WTC11 (cell line): ENCODE measurements at regions not wholly inside any gene's neighbourhood (a gene's known extent, or its start where the extent isn't known, plus 50 kb on each side); places are given as distances from the start of the nearest gene placed in this dataset.

Experiments
- ATAC-seq: fragments of 200-7000 bp; cut with Tn5 transposase; 2 replicates; pipeline ENCODE4 v1.10.0; 2021; ENCODE audit warnings: mild to moderate bottlenecking, moderate library complexity
- CTCF ChIA-PET: fragments of 300-600 bp; sonication (Branson Sonifier 250); formaldehyde crosslinking; loops from one replicate; lab custom pipeline; 2021; ENCODE audit warnings: antibody characterized with exemption; lab: Charles Lee
- POLR2A ChIA-PET: fragments of 350-600 bp; sonication (Branson Sonifier 250); formaldehyde crosslinking; loops from one replicate; lab custom pipeline; 2021; ENCODE audit warnings: antibody characterized with exemption; lab: Charles Lee
- DNase-seq: peaks from one replicate; pipeline ENCODE4 v3.0.0; 2021; ENCODE audit warnings: low spot score
- H3K27ac Mint-ChIP-seq: 2 replicates; pipeline ENCODE4 v1.8.0; 2021; ENCODE audit warnings: mixed read lengths
- H3K27me3 Mint-ChIP-seq: 2 replicates; pipeline ENCODE4 v1.8.0; 2021; ENCODE audit warnings: low read depth, mild to moderate bottlenecking, moderate library complexity, mixed read lengths
- H3K36me3 Mint-ChIP-seq: 2 replicates; pipeline ENCODE4 v1.8.0; 2021; ENCODE audit warnings: mixed read lengths
- H3K4me1 Mint-ChIP-seq: 2 replicates; pipeline ENCODE4 v1.8.0; 2022; ENCODE audit warnings: mixed read lengths
- H3K4me3 Mint-ChIP-seq: 2 replicates; pipeline ENCODE4 v1.8.0; 2021; ENCODE audit warnings: mild to moderate bottlenecking, moderate library complexity, mixed read lengths
- H3K9me3 Mint-ChIP-seq: 2 replicates; pipeline ENCODE4 v1.8.0; 2021; ENCODE audit warnings: mixed read lengths
- AFF4 ChIP-seq: sonication (generic); formaldehyde crosslinking; IDR thresholded peaks from 2 replicates; pipeline ENCODE4 v1.8.1; 2023; ENCODE audit warnings: mild to moderate bottlenecking, missing genetic modification reagents, borderline replicate concordance
- AR ChIP-seq: fragments of 250-450 bp; sonication (Bioruptor Pico); IDR thresholded peaks from 2 replicates; pipeline ENCODE4 v1.9.0; 2021; ENCODE audit warnings: mild to moderate bottlenecking
- CREB1 ChIP-seq: sonication (generic); formaldehyde crosslinking; IDR thresholded peaks from 2 replicates; pipeline ENCODE4 v1.8.0; 2023; ENCODE audit warnings: mild to moderate bottlenecking, missing genetic modification reagents
- E2F1 ChIP-seq: sonication (generic); formaldehyde crosslinking; IDR thresholded peaks from 2 replicates; pipeline ENCODE4 v1.8.0; 2022; ENCODE audit warnings: mild to moderate bottlenecking, missing genetic modification reagents
- E2F4 ChIP-seq: sonication (generic); formaldehyde crosslinking; IDR thresholded peaks from 2 replicates; pipeline ENCODE4 v1.8.1; 2022; ENCODE audit warnings: low read depth, mild to moderate bottlenecking, moderate library complexity, missing genetic modification reagents, borderline replicate concordance
- FOXK1 ChIP-seq: sonication (generic); formaldehyde crosslinking; IDR thresholded peaks from 2 replicates; pipeline ENCODE4 v1.8.0; 2022; ENCODE audit warnings: mild to moderate bottlenecking, moderate library complexity, missing genetic modification reagents
- FOXP4 ChIP-seq: sonication (generic); formaldehyde crosslinking; IDR thresholded peaks from 2 replicates; pipeline ENCODE4 v1.8.0; 2022; ENCODE audit warnings: mild to moderate bottlenecking, missing genetic modification reagents
- GRHL2 ChIP-seq: fragments of 250-450 bp; sonication (Bioruptor Pico); IDR thresholded peaks from 2 replicates; pipeline ENCODE4 v1.8.0; 2022; ENCODE audit warnings: mild to moderate bottlenecking, moderate library complexity; ENCODE audit not compliant: insufficient replicate concordance, severe bottlenecking
- HMGA2 ChIP-seq: fragments of 250-450 bp; sonication (Bioruptor Pico); IDR thresholded peaks from 2 replicates; pipeline ENCODE4 v1.4.0; 2021; ENCODE audit warnings: mild to moderate bottlenecking, moderate library complexity
- HMGXB4 ChIP-seq: sonication (generic); formaldehyde crosslinking; IDR thresholded peaks from 2 replicates; pipeline ENCODE4 v1.8.1; 2023; ENCODE audit warnings: mild to moderate bottlenecking, moderate library complexity, missing genetic modification reagents
- NFATC4 ChIP-seq: fragments of 250-450 bp; sonication (Bioruptor Pico); IDR thresholded peaks from 2 replicates; pipeline ENCODE4 v1.9.0; 2021; ENCODE audit warnings: mild to moderate bottlenecking
- NR3C1 ChIP-seq: sonication (generic); formaldehyde crosslinking; conservative IDR thresholded peaks from 2 replicates; pipeline ENCODE4 v1.8.1; 2023; ENCODE audit warnings: low read depth, mild to moderate bottlenecking, missing genetic modification reagents
- OVOL2 ChIP-seq: fragments of 250-450 bp; sonication (Bioruptor Pico); IDR thresholded peaks from 2 replicates; pipeline ENCODE4 v1.9.0; 2021; ENCODE audit warnings: mild to moderate bottlenecking, borderline replicate concordance
- SMAD4 ChIP-seq: sonication (generic); formaldehyde crosslinking; IDR thresholded peaks from 2 replicates; pipeline ENCODE4 v1.8.0; 2022; ENCODE audit warnings: mild to moderate bottlenecking, missing genetic modification reagents
- TCF7 ChIP-seq: sonication (generic); formaldehyde crosslinking; IDR thresholded peaks from 2 replicates; pipeline ENCODE4 v1.8.0; 2022; ENCODE audit warnings: mild to moderate bottlenecking, low read depth, missing genetic modification reagents, moderate library complexity
- TEAD4 ChIP-seq: sonication (generic); formaldehyde crosslinking; IDR thresholded peaks from 2 replicates; pipeline ENCODE4 v1.8.0; 2022; ENCODE audit warnings: mild to moderate bottlenecking, missing genetic modification reagents
- ZBTB21 ChIP-seq: sonication (generic); formaldehyde crosslinking; IDR thresholded peaks from 2 replicates; pipeline ENCODE4 v1.8.1; 2023; ENCODE audit warnings: mild to moderate bottlenecking, missing genetic modification reagents, borderline replicate concordance
- ZNF671 ChIP-seq: fragments of 250-450 bp; sonication (Bioruptor Pico); IDR thresholded peaks from 2 replicates; pipeline ENCODE4 v1.8.0; 2021; ENCODE audit warnings: mild to moderate bottlenecking

GRCh38 chrX:10103023-10103422, 53.8 kb upstream of the CLCN4 start (continued):
- TF ChIP-seq FOXP4 (CRISPR knock-in tag) (no peak), TEAD4 (CRISPR knock-in tag) (no peak), NFATC4 (CRISPR knock-in tag) (no peak), E2F4 (CRISPR knock-in tag) (no peak), SMAD4 (CRISPR knock-in tag) (no peak), HMGXB4 (CRISPR knock-in tag) (no peak)

GRCh38 chrX:10104958-10105658, 51.7 kb upstream of the CLCN4 start:
- no peak for TF ChIP-seq HMGA2 (CRISPR knock-in tag)
- TF ChIP-seq AFF4 (CRISPR knock-in tag): no peak
- Mint-ChIP-seq H3K36me3 (peaks cover 23% of the 10 kb centered on the region), H3K9me3 (no peaks in the 10 kb centered on the region), H3K4me1 (peaks cover 4% of the 10 kb centered on the region; the same call in 1 of the 2 replicates), H3K27me3 (no peaks in the 10 kb centered on the region), H3K4me3 (no peak overlapping the region), H3K27ac (no peak overlapping the region)
- DNase-seq (no peak), ATAC-seq (no peak)
- ChIA-PET POLR2A (no interaction called here), CTCF (no interaction called here)

- no peak for DNase-seq
- Mint-ChIP-seq H3K9me3 (no peaks in the 10 kb centered on the region), H3K4me3 (no peak overlapping the region), H3K27ac (no peak overlapping the region), H3K36me3 (peaks cover 16% of the 10 kb centered on the region), H3K27me3 (no peaks in the 10 kb centered on the region), H3K4me1 (peaks cover 11% of the 10 kb centered on the region)
- POLR2A ChIA-PET: no interaction called here
- CTCF ChIA-PET: no interaction called here
- ATAC-seq: no peak
- TF ChIP-seq NR3C1 (CRISPR knock-in tag) (no peak), CREB1 (CRISPR knock-in tag) (no peak), AR (no peak), ZNF671 (CRISPR knock-in tag) (no peak), GRHL2 (CRISPR knock-in tag) (no peak), FOXK1 (CRISPR knock-in tag) (no peak), OVOL2 (CRISPR knock-in tag) (no peak), ZBTB21 (no peak), E2F1 (CRISPR knock-in tag) (no peak), TCF7 (no peak)
These were observed 50.0 kb upstream of the CLCN4 start for GRCh38 chrX:10106806-10107205.
